Inflammatory macrophage treated with lipopolysaccharide for 1 hour (primary cell): ENCODE measurements at regions not wholly inside any gene's neighbourhood (a gene's known extent, or its start where the extent isn't known, plus 50 kb on each side); places are given as distances from the start of the nearest gene placed in this dataset.

Source experiments
- DNase-seq, 2 donors: peaks; one replicate each; pipeline ENCODE4 v3.0.0-alpha.2; 2020 to 2022

- no peak for DNase-seq
Observed at GRCh38 chr16:11401161-11402050, 56.1 kb downstream of the RMI2 start.

GRCh38 chr16:11402051-11402744 is 56.9 kb downstream of the RMI2 start:
- no peak for DNase-seq

- no peak for DNase-seq
Observed at GRCh38 chr16:11402745-11403533, 57.7 kb downstream of the RMI2 start.

GRCh38 chr16:11403534-11403795 is 58.2 kb downstream of the RMI2 start:
- no peak for DNase-seq

- DNase-seq, result no peak
Observed at GRCh38 chr16:11403920-11404319, 58.7 kb downstream of the RMI2 start.

GRCh38 chr16:11404603-11405002 is 59.3 kb downstream of the RMI2 start:
- no peak for DNase-seq

- peak; percentile 25 to 79 for DNase-seq
Observed at GRCh38 chr16:11405331-11406176, 60.3 kb downstream of the RMI2 start.

GRCh38 chr16:11406177-11406560 is 60.9 kb downstream of the RMI2 start:
- DNase-seq, result no peak

GRCh38 chr16:11407047-11407982 is 62.1 kb downstream of the RMI2 start:
- peak; percentile 51 to 88 for DNase-seq

GRCh38 chr16:11408216-11408615 is 63.0 kb downstream of the RMI2 start:
- DNase-seq, result no peak

- no peak for DNase-seq
Observed at GRCh38 chr16:11409398-11409797, 64.1 kb downstream of the RMI2 start.

GRCh38 chr16:11410376-11411058 is 65.3 kb downstream of the RMI2 start:
- DNase-seq, result peak; percentile 76 to 79

- DNase-seq, result no peak
Observed at GRCh38 chr16:11411059-11411550, 65.8 kb downstream of the RMI2 start.

- DNase-seq, result no peak
Observed at GRCh38 chr16:11412175-11412904, 67.1 kb downstream of the RMI2 start.

- no peak for DNase-seq
Observed at GRCh38 chr16:11412965-11413887, 68.0 kb downstream of the RMI2 start.

- DNase-seq, result no peak
Observed at GRCh38 chr16:11413907-11414595, 68.8 kb downstream of the RMI2 start.

- DNase-seq, result no peak
Observed at GRCh38 chr16:11414815-11415775, 69.8 kb downstream of the RMI2 start.
